NCI-H2081 (cell line): ENCODE measurements at regions not wholly inside any gene's neighbourhood (a gene's known extent, or its start where the extent isn't known, plus 50 kb on each side); places are given as distances from the start of the nearest gene placed in this dataset.
"Not testable (repeated sequence)": the region's sequence is repeated elsewhere in the genome, so short reads cannot be mapped to it uniquely, and the experiment has no call there.

Experiments
- DNase-seq, 2 experiments: peaks; one replicate each; lab custom pipeline; 2025; lab: John Stamatoyannopoulos, UW

GRCh38 chr18:40259115-40259835 is 1695.8 kb upstream of the PIK3C3 start:
- no peak for DNase-seq

- no peak for DNase-seq
These were observed 1696.7 kb upstream of the PIK3C3 start for GRCh38 chr18:40258311-40258710.

GRCh38 chr18:40250236-40250635 is 1704.8 kb upstream of the PIK3C3 start:
- no peak for DNase-seq

- DNase-seq, result no peak
These were observed 1705.5 kb upstream of the PIK3C3 start for GRCh38 chr18:40249390-40250080.

- DNase-seq, result not testable (repeated sequence)
These were observed 1709.4 kb upstream of the PIK3C3 start for GRCh38 chr18:40245612-40246011.

- DNase-seq, result no peak
These were observed 1711.4 kb upstream of the PIK3C3 start for GRCh38 chr18:40243607-40244006.

DNA sequence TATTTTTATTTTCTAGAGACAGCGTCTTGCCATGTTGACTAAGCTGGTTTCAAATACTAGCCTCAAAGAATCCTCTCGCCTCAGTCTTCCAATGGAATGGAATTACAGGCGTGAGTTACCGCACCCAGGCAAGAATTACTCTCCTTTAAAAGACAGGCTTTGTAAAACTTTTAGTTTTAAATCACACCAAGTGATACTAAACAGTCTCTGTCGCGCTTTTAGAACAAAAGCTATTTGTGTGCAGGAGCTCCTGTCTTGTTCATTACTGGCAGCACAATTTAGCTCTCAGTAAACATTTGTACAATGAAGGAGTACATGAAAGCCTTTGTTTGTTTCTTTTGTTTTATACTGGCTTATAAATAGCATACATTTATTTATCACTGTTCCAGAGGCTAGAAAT is 1719.2 kb upstream of the PIK3C3 start:
- DNase-seq, result no peak

DNA sequence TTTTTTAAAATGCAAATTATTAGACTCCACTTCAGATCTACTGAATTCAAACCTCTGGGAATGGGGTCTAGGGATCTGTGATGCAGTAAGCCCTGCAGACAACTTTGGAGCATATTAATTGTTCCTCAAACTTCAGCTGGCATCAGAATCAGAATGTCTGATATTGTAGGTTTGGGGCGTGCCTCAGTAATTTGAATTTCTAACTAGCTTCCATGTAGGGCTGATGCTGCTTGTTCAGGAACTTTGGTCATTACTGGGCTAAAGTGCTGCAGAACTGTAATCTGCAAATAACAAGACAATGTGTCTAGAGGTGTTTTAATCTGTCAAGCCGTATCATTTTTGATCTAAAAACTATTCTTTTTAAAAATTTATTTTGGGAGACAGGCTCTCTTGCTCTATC is 1719.7 kb upstream of the PIK3C3 start:
- no peak for DNase-seq

DNA sequence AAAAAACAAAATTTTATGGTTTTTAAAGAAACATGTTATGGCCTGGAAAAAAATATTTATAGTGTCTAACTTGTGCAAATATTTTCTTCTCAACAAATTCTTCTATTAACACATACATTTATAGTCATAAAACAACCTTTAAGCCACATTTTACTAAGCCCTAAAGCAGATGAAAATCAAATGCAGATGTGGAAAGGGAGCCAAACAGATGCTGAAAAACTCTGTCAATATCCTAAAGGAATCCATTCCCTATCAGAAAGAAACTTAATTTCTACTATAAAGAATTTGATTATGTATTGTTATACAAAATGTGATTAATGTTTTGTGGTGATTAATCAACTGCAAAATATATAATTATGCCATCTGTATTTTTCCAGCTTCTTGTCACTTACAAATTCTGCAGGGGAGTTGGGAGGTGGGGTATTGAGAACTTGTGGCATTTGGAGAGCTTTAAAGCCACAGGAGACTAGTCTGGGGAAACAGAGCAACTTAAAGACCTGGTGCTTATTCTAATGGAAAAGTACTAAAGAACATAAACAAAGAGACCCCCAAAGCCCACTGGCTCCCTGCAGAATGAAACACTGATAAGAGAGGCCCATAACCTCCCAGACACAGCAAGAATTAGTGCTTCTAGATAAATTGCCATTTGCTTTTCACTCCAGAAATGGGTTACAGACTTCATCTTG is 1721.0 kb upstream of the PIK3C3 start:
- no peak for DNase-seq

GRCh38 chr18:40222776-40223175 is 1732.3 kb upstream of the PIK3C3 start:
- no peak for DNase-seq

- DNase-seq, result no peak
These were observed 1738.2 kb upstream of the PIK3C3 start for GRCh38 chr18:40216856-40217255.

GRCh38 chr18:40215979-40216378 is 1739.1 kb upstream of the PIK3C3 start:
- no peak for DNase-seq

DNA sequence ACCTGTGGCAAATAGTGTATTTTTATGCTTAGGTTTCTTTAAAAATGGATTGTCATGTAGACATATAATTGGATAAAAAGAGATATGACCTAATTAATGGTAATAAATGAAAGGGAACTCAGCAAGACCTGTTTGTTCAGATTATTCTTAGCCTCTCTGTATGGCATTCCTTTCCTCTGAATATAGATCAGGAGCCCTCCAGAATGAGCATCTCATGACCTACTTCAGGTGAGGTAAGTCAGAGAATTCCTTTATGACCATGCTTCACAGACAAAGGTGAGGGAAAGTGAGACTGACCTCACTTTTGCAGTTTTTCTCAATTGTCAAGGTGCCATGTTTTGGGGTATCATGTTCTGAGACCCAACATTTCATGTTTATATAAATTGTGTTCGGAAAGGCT is 1744.3 kb upstream of the PIK3C3 start:
- no peak for DNase-seq

DNA sequence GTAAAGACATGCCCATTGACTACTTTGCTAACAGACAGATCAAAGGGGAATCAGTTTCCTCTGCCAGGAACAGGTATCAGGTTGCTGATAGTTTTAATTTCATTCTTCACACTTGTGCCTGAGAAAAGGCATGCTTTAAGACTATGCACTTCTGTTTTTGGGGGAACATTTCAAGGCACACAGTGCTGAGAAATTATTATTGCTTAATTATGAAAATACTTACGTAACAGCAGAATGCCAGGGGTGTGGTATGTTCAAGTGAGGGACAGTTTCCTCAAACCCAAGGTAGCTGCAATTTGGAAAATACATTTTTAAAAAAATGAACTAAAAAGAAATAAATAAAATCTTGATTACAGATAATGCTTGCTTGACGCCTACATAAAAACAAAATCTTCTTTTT is 1746.1 kb upstream of the PIK3C3 start:
- no peak for DNase-seq

- no peak for DNase-seq
These were observed 1757.3 kb upstream of the PIK3C3 start for GRCh38 chr18:40197711-40198110.

DNA sequence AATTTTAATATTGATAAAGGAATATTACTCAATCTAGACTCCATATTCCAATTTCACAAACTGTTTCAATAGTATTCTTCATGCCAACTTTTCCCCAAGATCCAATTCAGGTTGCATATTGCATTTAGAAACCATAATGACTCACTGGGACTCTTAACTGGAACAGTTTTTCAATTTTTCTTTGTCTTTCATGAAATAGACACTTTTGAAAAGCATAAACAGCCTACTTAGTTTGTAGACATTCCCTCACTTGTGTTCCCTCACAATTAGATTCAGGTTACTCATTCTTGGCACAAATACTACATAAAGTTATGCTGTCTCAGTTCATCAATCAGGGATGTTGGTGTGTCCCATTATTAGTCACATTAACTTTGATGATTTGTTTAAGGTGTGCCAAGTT is 1768.4 kb upstream of the PIK3C3 start:
- no peak for DNase-seq

GRCh38 chr18:40179729-40180461 is 1775.1 kb upstream of the PIK3C3 start:
- DNase-seq, result no peak

- DNase-seq, result no peak
These were observed 1787.0 kb upstream of the PIK3C3 start for GRCh38 chr18:40168026-40168425.

GRCh38 chr18:40163254-40163653 is 1791.8 kb upstream of the PIK3C3 start:
- DNase-seq, result no peak

- no peak for DNase-seq
These were observed 1794.7 kb upstream of the PIK3C3 start for GRCh38 chr18:40160361-40160760.

GRCh38 chr18:40159141-40160017 is 1795.7 kb upstream of the PIK3C3 start:
- DNase-seq, result peak; percentile 87 to 95
